Endothelial cell of umbilical vein (primary cell): ENCODE measurements at regions not wholly inside any gene's neighbourhood (a gene's known extent, or its start where the extent isn't known, plus 50 kb on each side); places are given as distances from the start of the nearest gene placed in this dataset.

Source experiments
- JUN ChIP-seq: IDR thresholded peaks from 2 replicates; pipeline ENCODE4 v1.6.1; 2011; ENCODE audit warnings: borderline replicate concordance, low read depth; ENCODE audit not compliant: insufficient read length, insufficient read depth
- POLR2A ChIP-seq: IDR thresholded peaks from 2 replicates; pipeline ENCODE4 v1.6.1; 2012; ENCODE audit warnings: low read depth, mild to moderate bottlenecking, control low read depth, low read length
- POLR2AphosphoS5 ChIP-seq: IDR thresholded peaks from 2 replicates; pipeline ENCODE4 v1.6.1; 2012; ENCODE audit warnings: low read depth, mild to moderate bottlenecking, control low read depth, low read length, moderate library complexity; ENCODE audit not compliant: insufficient read depth
- TF ChIP-seq, protein P1 (sequence below): IDR thresholded peaks from 2 replicates; pipeline ENCODE4 v1.6.1; 2011; ENCODE audit not compliant: insufficient read depth, insufficient read length
- TF ChIP-seq, protein P2 (sequence below), 2 donors: IDR thresholded peaks; 1 replicate in 1 of 2; 2 replicates in 1 of 2; pipeline ENCODE4 v1.5.1; 2011; ENCODE audit warnings: low read length in 2 of 2, mild to moderate bottlenecking in 2 of 2, moderate library complexity in 2 of 2, control low read depth in 1 of 2, inconsistent platforms in 1 of 2, low read depth in 1 of 2; ENCODE audit not compliant: insufficient read depth in 1 of 2; ENCODE audit errors: extremely low read depth in 1 of 2

DNA sequence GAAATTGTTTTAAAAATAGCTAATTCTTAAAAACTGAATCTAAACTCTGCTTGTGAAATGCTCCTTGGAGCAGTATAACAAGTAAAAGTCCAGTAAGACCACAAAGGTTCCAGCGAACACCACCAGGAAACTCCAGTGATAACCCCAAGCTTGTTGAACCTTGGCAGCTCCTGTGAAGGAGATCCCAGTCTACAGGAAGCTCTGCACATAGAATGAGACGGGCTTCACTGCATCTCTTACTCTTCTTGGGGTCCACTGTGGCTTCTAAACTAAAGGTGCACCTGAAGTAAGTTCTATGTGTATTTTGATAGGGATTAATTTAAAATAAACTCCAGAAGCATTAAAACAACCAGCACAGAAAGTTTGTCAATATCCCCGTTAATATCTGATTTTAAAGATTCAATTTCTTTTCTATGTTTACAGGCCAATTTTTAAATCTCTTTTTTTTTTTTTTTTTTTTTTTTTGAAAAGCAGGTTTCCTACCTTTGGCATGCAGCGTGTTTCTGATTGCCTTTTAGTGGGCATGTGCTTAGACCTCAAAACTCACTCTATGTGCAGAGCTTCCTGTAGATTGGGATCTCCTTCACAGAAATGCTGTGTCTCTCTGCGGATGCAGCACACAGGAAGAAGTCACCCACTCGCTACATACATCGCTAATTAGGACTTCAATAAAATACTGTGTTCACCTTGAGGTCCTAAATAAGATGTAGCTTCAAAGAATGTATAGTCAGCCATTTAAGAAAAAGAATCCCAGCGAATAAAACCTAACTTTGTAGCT is 508.5 kb downstream of the KLF12 start:
- TF ChIP-seq, protein P1, sequence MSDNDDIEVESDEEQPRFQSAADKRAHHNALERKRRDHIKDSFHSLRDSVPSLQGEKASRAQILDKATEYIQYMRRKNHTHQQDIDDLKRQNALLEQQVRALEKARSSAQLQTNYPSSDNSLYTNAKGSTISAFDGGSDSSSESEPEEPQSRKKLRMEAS: no peak
- TF ChIP-seq, protein P2, sequence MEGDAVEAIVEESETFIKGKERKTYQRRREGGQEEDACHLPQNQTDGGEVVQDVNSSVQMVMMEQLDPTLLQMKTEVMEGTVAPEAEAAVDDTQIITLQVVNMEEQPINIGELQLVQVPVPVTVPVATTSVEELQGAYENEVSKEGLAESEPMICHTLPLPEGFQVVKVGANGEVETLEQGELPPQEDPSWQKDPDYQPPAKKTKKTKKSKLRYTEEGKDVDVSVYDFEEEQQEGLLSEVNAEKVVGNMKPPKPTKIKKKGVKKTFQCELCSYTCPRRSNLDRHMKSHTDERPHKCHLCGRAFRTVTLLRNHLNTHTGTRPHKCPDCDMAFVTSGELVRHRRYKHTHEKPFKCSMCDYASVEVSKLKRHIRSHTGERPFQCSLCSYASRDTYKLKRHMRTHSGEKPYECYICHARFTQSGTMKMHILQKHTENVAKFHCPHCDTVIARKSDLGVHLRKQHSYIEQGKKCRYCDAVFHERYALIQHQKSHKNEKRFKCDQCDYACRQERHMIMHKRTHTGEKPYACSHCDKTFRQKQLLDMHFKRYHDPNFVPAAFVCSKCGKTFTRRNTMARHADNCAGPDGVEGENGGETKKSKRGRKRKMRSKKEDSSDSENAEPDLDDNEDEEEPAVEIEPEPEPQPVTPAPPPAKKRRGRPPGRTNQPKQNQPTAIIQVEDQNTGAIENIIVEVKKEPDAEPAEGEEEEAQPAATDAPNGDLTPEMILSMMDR (IDR thresholded peaks at IDR 0.05; ENCODE audit: extremely low read depth in 1 of 2, insufficient read depth in 1 of 2, low read depth in 1 of 2, low read length in 2 of 2): no peak
- TF ChIP-seq POLR2A (no peak), JUN (no peak), POLR2AphosphoS5 (no peak)
